ENCODE measurements at regions not wholly inside any gene's neighbourhood (a gene's known extent, or its start where the extent isn't known, plus 50 kb on each side); places are given as distances from the start of the nearest gene placed in this dataset.

GRCh38 chr10:61187601-61188000 is 243.6 kb upstream of the RHOBTB1 start:
- no peak overlapping the region for H3K4me3 ChIP-seq
- H3K27me3 ChIP-seq = no peaks in the 10 kb centered on the region
- H3K27ac ChIP-seq = no peak overlapping the region
- intact Hi-C loops (cut with DNase I) = no loop called here
- H3K9me3 ChIP-seq (replicated peaks in 1 of 3) = no peaks in the 10 kb centered on the region
- TF ChIP-seq POLR2A (IDR thresholded peaks at IDR 0.05) (no peak), CTCF (IDR thresholded peaks at IDR 0.05) (no peak)
- H3K36me3 ChIP-seq (replicated peaks in 1 of 2) = no peaks in the 10 kb centered on the region
- no peak for DNase-seq
- H3K4me1 ChIP-seq (replicated peaks in 1 of 2) = no peaks in the 10 kb centered on the region
- 76 to 94% (median 88%) methylated on average over 1 of the region's 1 CpG for WGBS, 4 donors

- H3K36me3 ChIP-seq (replicated peaks in 1 of 2) = no peaks in the 10 kb centered on the region
- no peak overlapping the region for H3K4me3 ChIP-seq
- 90 to 94% (median 93%) methylated on average over 8 of the region's 8 CpGs for WGBS, 4 donors
- TF ChIP-seq POLR2A (IDR thresholded peaks at IDR 0.05) = no peak
- no peak for TF ChIP-seq CTCF (IDR thresholded peaks at IDR 0.05)
- no peaks in the 10 kb centered on the region for H3K9me3 ChIP-seq (replicated peaks in 1 of 3)
- intact Hi-C loops (cut with DNase I) = no loop called here
- no peaks in the 10 kb centered on the region for H3K4me1 ChIP-seq (replicated peaks in 1 of 2)
- no peak for DNase-seq
- H3K27me3 ChIP-seq = no peaks in the 10 kb centered on the region
- no peak overlapping the region for H3K27ac ChIP-seq
Measured at GRCh38 chr10:61186408-61186807, 242.4 kb upstream of the RHOBTB1 start.

GRCh38 chr10:61184429-61184828 is 240.4 kb upstream of the RHOBTB1 start:
- Histone ChIP-seq H3K36me3 (replicated peaks in 1 of 2) (no peaks in the 10 kb centered on the region), H3K4me1 (replicated peaks in 1 of 2) (no peaks in the 10 kb centered on the region), H3K9me3 (replicated peaks in 1 of 3) (no peaks in the 10 kb centered on the region), H3K27me3 (no peaks in the 10 kb centered on the region), H3K27ac (no peak overlapping the region), H3K4me3 (no peak overlapping the region)
- no peak for TF ChIP-seq CTCF (IDR thresholded peaks at IDR 0.05)
- no peak for TF ChIP-seq POLR2A (IDR thresholded peaks at IDR 0.05)
- intact Hi-C loops (cut with DNase I) = no loop called here
- 78 to 88% (median 84%) methylated on average over 2 of the region's 2 CpGs for WGBS, 4 donors
- DNase-seq = no peak

GRCh38 chr10:61183967-61184366 is 240.0 kb upstream of the RHOBTB1 start:
- Histone ChIP-seq H3K4me1 (replicated peaks in 1 of 2) (no peaks in the 10 kb centered on the region), H3K27ac (no peak overlapping the region), H3K36me3 (replicated peaks in 1 of 2) (no peaks in the 10 kb centered on the region), H3K27me3 (no peaks in the 10 kb centered on the region), H3K4me3 (no peak overlapping the region), H3K9me3 (replicated peaks in 1 of 3) (no peaks in the 10 kb centered on the region)
- WGBS, 4 donors = 82 to 100% (median 93%) methylated on average over 1 of the region's 1 CpG
- TF ChIP-seq CTCF (IDR thresholded peaks at IDR 0.05) = no peak
- no peak for TF ChIP-seq POLR2A (IDR thresholded peaks at IDR 0.05)
- no peak for DNase-seq
- intact Hi-C loops (cut with DNase I) = no loop called here
